Astrocyte of the hippocampus (primary cell): ENCODE measurements at regions not wholly inside any gene's neighbourhood (a gene's known extent, or its start where the extent isn't known, plus 50 kb on each side); places are given as distances from the start of the nearest gene placed in this dataset.

ENCODE experiments used
- DNase-seq: peaks from one replicate; pipeline ENCODE4 v3.0.0; 2011; ENCODE audit warnings: low read depth, low spot score

DNA sequence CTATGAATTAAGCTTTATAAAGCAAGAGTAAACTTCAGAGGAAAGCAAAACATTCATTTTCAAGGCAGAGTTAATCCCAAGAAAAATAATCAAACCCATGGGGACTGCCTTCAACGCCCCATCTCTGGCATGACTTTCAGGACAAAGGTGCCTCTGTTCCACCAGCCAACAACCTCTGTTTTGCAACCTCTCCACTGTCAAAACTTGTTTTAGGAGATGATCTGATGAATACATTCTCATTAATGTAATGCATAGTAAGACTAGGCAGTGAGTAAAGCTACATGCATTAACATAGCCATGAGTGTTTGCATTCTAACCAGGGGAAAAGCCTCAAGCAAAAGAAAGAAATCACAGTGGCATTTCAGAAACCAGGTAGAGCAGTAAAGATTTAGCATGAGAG is 357.0 kb downstream of the FBXO15 start:
- no peak for DNase-seq

DNA sequence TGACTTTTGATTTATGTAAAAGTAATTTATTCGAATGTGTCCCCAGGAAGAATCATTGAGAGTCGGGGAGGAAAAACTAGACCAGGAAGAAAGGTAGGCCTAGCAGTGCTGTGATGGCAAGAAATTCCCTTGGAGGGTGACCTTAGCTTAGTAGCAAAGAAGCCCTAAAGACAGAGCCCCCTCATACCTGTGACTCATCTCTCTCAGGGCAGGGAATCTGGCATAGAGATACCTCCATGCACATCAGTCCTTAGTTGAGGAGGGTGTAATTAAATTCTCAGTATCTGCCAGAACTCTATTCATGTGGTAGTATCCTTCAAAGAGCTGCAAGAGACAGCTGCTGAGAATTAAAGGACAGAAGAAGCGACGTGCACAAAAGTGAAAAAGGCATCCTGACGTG is 360.3 kb downstream of the FBXO15 start:
- no peak for DNase-seq

DNA sequence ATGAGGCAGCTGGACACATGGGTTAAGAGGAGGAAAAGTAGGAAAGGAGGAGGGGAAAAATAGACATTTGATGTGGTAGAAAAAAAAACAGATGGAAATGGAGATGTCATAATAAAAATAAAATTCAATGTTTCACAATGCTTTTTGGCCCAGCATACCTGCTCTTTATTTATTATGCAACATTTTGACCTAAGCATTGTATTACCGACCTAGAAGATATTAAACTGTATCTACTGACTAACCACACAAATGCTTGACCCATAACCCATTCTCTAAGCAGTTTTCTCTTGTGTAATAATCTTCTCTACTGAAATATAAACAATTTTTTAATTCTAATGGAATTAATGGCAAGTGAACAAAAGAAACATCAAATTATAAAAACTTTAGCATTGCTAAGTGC is 362.3 kb downstream of the FBXO15 start:
- DNase-seq, result no peak

DNA sequence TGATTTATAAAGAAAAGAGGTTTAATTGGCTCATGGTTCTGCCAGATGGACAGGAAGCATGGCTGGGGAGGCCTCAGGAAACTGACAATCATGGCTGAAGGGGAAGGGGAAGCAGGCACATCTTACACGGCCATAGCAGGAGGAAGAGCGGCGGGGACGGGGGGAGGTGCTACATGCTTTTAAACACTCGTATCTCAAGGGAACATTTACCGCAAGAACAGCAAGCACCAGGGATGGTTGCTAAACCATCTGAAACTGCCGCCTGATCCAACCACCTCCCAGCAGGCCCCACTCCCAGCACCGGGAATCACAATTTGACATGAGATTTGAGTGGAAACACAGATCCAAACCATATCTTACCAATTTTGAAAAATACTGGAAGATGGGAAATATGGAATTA is 362.8 kb downstream of the FBXO15 start:
- DNase-seq, result no peak

DNA sequence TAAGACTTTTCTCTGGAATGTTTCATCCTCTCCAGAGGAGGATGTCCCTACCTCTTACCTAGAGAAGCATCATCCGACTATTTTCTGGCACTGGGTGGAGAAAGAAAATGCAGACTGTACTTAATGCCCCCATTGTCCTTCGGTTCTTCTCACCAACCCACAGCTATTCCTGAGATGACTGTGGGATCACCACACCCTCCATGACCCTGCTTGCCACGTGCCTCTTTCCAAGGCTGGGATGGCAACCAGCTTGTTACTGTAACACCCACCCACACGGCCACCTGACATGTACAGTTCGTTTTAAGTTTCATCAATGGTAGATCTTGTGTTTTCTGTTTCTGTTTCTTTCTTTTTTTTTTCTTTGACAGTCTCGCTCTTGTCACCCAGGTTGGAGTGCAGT is 365.2 kb downstream of the FBXO15 start:
- no peak for DNase-seq

DNA sequence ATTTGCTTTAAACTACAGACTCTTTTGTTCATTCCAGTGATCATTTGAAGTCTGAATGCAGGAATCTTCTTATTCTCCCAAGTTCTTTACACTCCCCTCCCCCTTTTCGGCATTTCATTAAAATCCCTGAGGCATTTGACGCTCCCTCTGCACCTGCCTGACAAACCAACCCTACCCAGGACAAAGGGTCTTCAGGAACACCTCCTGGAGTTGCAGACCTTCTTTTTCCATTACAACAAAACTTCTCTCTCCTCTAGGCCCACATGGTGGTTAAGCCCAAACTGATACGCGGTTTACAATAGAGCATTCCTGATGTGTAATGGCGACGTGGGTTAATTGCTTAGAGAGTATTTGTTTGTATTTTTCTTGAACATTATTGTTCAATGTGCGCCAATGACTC is 367.4 kb downstream of the FBXO15 start:
- no peak for DNase-seq

DNA sequence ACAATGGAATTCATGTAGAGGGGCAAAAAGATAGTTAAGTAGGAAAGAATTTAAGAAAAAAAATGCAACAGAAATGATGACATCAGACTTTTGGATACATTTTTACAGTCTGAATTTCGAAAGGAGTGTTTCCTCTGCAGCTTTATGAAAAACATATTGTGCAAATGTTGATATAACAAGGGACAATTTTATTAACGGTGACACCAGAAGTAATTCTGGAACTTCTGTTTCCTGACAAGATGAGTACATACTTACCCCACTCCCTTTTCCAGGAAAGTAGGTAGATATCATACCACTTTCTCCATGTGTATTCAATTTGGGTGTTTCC is 369.6 kb downstream of the FBXO15 start:
- DNase-seq, result no peak

DNA sequence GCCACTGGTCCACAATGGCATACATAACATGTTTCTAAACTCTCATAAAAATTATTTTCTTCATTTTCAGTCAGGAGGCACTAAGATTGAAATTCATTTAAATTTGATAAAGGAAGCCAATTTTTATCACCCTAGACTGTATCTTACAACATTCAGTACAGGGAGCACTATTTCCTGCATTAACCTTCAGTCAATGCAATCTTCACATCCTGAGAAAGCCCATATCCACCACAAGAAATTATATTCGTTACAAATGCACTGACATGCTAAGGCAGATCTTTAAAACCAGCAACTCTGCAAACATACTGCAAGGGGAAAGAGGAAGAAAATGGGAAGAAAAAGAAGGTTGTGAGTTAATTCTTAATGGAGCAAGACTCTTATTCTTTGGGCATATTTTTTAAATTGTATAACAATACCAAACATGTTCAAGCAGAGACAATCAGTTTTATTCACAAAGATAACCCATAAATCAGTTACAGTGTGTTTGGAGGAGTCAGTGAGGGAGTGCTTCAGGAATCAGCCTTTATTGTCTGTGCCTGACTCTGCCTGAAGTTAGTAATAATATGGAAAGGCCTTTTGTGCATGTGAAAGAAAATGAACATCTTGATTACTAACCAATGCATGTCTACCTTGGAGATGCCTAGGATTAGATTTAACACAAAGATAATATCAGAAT is 370.1 kb downstream of the FBXO15 start:
- no peak for DNase-seq

DNA sequence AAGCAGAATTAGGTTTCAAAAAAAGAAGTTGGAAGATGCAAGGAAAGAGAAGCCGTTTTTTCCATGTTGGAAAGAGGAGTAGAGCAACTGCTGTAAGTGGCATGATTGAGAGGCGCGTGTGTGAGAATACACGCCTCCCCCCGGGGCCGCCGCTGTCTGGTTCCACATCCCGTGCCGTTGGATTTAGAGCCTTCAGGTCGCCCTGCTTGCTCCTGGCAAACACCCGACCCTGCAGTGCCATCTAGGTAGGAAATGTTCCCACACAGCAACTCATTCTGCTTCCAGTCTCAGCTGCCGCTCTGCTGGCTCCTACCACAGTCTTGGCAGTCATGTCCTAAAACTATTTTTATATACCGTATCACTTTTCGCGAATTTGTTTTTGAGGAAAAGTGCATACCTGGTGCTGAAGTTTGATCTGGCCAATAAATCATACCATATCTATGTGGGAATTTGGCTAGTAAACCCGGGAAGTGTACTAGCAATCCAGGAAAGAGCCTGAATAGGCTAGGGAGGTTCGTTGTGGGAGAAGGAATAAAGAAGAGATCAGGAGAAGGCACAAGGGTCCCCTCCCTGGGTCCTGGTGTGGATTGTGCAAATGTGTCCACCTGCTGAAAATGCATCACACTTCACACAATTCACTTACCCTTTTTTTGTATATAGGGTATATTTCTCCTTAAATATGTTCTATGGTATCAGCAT is 372.7 kb downstream of the FBXO15 start:
- DNase-seq, result no peak

DNA sequence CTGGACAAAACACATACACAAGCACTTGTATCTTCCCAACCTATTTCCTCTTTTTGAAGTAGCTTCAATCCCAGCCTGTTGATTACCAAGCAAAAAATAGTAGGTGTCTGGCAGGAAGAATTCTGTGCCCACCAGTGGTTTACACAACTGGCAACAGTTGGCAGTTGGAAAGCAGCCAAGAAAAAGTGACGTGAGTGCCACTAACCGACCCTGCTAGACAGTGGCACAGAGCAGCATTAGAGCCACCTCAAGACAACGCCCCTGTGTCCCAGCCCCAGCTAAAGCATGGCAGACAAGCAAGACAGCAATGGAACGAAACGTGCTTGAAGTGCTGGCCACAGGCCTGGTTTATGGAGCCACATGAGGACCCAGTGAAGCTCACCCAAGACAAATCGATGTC is 379.6 kb downstream of the FBXO15 start:
- DNase-seq, result no peak

DNA sequence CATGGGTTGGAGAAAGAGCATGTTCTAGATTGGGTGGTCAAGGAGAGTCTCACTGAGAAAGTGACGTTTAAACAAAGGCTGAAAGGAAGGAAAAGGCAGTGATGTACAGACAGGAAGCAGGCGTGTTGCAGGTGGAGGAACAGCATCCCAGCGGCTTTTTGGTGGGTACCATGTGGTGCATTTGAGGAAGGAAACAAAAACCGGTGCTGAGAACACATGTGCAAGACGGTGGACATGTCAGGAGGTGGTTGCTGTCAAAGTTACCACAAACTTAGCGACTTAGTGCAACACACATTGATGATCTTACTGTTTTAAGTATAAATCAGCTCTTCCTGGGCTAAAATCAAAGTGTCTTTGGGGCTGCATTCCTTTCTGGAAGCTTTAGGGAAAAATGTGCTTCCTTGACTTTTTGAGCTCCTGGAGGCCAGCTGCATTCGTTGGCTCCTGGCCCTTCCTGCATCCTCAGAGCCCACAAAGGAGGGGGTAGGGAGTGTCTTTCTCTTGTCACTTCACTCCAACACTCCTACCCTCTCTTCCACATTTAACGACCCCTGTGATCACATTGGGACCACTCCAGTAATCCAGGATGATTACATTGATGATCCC is 380.6 kb downstream of the FBXO15 start:
- peak; percentile 37 for DNase-seq

DNA sequence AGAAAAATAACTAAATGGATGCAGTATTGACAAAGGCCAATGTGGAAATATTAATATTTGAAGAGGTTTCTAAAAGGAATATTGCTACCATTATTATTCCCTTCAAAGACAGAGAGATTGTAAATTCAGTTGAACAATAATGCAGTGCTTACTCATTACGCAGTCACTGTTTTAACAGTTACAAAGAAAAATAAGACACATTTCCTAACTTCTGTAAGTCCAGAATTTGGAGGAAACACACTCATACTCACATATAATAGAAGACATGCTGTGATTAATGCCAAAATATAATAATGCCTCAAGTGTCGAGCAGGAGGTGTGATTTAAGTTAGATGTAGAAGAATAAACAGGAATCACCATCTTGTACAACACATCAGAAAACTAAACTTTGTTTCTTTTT is 389.2 kb downstream of the FBXO15 start:
- no peak for DNase-seq

DNA sequence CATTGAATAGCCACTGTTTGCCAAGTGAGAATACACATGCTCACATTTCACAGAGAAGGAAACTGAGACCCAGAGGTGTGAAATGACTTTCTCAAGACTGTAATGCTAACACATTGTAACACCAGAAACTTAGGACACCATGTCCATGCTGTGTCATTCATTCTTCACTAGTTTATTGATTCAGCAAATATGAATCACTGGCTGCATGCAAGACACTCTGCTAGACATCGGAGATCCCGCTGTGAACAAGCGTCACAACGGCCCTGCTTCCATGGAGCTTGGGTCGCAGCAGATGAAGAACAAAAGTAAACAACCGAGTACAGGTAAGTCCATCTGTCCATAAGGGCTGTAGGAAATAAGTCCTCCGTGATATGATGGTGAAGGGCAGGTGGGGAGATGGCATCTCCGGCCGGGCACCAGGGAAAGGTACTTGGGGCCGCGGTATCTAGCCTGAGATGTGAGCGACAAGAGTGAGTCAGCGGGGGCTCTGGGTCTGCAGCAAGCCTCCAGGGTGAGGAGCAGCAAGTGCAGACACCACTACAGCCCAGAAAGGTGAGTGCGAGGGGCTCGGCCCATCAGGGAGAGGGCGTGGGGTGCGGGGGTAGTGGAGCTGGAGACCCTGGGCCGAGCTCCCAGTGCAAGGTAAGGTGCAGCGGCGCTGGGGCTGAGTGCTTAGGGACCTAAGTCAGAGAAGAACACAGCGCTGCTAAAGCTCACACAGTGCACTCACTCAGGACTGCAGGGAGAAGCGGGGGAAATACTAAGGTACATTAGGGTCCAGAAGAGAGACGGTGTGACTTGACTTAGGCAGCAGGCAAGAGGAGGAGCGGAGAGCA is 391.2 kb downstream of the FBXO15 start:
- DNase-seq, result no peak

DNA sequence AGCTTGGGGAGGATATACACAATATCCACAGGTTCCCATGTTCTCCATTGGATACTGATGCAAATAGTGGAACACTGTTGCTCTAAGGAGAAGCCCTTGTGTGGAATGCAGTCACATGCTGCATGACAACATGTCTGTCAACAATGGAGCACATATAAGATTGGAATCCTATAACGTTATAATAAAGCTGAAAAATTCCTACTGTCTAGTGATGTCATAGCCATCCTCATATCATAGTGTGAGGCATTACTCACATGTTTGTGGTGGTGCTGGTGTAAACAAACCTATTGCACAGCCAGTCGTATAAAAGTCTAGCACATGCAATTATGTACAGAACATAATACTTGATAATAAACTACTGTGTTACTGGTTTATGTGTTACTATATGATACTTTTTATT is 394.7 kb downstream of the FBXO15 start:
- no peak for DNase-seq

DNA sequence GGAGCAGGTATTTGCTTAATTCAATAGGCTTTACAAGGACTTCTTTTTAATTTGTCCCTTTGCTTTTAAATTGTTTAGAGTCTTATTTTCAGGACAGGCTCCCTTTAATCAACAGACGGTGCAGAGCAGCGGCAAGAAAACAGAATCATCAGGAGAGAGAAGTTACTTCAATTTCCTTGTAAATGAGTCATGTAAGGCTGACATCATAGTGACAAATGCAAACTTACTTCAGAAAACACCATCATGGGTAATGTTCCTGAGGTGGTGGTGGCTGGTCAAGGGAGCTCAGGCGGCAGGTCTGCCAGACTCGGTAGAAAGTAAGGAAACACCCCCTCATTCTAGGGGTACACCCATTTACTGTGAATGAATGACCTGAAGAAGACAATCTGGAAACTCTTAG is 395.1 kb downstream of the FBXO15 start:
- DNase-seq, result peak; percentile 58

DNA sequence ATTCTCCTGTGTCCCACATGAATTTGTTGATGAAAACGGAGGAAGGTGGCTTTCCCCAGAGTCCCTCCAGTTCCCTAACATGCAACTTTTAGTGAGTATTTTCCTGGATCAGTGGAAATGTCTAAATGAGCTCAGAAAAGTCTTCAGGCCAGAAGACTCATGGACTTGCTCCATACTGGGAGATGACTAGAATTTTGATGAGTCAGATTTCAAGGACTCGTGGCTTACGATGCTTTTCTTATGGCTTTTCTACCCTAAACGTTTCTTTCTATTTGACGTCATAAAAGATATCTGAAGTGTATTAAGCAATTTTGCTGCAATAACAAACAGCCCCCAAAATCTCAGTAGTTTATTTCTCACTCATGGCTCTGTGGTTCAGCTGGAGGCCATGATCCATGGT is 397.6 kb downstream of the FBXO15 start:
- DNase-seq, result no peak

DNA sequence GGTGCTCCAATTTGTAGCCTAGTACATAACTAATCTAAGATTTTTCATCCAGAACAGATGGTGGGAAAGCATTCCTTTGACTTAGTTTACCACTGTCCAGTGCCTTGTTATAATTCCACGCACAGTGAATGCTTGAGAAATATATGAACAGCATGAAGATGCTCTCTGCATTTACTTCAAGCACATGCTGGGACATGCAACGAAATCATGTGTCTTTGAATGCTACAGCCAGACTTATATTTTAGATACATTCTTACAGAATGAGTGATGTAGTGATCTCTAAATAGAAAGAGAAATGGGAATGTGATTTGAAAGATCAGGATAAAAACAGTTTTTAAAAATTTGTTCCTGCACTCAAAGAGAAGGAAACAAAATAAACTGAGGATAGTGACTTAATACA is 398.3 kb downstream of the FBXO15 start:
- DNase-seq, result no peak

DNA sequence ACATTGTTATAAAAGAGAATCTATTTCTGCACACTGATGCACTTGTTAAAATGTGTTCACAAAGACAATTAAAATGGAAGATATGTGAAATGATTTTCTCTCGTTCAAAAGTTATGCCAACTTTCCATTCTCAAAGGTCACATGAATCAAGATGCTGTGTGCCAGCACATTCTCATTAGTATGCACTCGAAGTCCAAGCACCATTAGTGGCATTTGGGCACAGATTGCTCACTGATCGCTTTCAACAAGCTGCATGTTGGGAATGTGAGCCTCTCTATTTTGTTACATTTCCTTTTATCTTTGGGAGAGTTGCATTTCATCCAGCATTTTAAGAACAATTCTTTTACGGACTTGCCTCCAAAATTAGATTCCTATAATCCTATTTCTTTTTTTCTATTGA is 398.9 kb downstream of the FBXO15 start:
- no peak for DNase-seq

DNA sequence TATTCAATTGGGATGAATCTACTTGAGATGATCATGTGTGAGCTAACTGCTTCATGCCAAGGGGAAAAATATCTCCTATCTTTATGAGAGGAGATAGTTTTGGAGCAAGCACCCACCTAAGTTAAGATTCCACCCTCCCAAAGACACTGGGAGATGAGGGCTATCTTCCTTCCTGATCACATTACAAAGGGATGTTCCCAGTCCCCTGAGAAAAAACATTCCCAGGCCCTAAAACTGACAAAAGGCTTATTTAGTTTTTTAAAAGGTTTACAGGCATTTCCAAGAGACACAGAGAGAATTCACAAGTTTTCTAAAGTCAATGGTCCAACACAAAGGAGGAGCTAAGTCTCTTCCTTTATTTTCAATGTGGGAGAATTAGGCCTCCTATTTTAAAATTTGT is 401.5 kb downstream of the FBXO15 start:
- no peak for DNase-seq

DNA sequence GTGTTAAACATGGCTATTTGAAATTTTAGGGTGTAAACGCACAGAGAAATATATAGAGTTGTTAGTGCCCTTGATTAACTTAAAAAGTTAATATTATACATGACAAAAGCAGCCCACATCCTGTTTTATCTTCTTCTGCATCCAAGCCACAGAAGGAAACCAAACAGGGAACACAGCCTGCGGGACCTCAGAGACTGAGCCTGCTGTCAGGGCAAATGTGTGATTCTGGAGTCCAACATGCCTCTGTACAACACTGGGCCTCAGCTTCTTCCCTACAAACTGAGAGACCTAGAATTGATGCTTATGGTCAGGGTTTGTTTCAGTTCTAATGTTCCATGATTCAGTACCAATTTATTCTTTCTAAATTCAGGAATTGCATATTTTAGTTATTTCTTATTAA is 404.7 kb downstream of the FBXO15 start:
- no peak for DNase-seq

DNA sequence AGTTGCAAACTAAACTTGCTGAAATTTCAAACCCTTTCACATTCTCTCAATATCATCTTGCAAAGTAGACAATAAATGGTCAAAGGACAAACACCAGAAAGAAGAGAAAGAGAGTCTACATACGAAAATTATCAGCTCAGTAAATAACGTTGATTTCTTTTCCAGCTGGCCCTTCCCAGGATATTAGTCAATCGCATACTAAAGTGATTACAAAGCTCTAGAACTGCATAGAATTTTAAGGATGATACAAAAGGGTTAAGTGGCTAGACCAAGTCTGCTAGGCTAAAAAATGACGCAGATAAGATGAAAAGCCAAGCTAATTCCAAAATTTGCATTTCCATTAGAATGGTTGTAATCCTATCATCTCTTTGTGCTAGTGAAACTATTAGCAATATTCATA is 405.7 kb downstream of the FBXO15 start:
- DNase-seq, result peak; percentile 36

DNA sequence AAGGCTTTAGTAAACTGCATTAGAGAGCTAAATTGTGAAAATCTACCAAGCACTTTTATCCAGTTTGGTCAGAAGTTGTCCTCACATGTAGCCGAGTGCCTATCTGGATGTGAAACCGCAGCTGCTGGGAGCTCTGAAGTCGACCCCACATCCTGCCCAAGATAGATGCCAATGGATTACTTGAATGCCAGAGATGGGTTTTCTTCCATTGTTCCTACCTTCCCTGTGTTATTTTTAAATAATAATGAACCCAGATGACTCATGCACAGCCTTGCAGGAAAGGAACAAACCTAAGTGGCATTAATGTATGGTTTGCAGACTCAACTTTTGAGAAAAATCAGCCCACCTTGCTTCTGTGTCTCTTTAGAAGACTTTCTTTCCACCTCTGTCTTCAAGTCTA is 408.5 kb downstream of the FBXO15 start:
- peak; percentile 85 for DNase-seq

DNA sequence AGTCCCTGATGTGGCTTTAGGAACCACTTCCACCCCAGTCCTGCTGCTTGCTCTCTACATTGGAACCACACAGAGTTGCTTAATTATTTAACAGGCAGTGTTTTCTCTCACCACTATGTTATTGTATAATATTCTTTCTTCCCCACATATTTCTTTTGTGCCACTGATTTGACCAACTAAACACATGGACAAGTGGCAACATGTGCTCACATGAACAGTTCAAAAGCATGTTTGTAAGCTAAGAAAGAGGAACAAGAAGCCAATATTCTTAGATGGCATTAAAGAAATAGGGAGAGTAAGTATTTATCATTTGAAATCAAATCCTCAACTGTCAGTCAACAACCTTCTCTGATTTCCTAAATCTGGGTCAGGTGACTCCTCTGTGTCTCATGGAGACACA is 409.6 kb downstream of the FBXO15 start:
- no peak for DNase-seq
